Endothelial cell of umbilical vein (primary cell): ENCODE measurements at regions not wholly inside any gene's neighbourhood (a gene's known extent, or its start where the extent isn't known, plus 50 kb on each side); places are given as distances from the start of the nearest gene placed in this dataset.

Experiments
- BruUV-seq: library from RNA; stranded (reverse); fragments of 400-500 nt; replicated peaks from 2 replicates; lab custom pipeline; 2021; lab: Mats Ljungman, UMichigan
- CTCF ChIA-PET: fragments of 300-600, 350-600 bp; sonication (Branson Sonifier 250); formaldehyde crosslinking; loops from one replicate; lab custom pipeline; 2021; ENCODE audit warnings: antibody characterized with exemption, inconsistent platforms; lab: Charles Lee
- POLR2A ChIA-PET: fragments of 300-600, 350-600 bp; sonication (Branson Sonifier 250); formaldehyde crosslinking; loops from one replicate; lab custom pipeline; 2021; ENCODE audit warnings: antibody characterized with exemption, inconsistent platforms; lab: Charles Lee
- DNase-seq: peaks from one replicate; pipeline ENCODE4 v3.0.0-alpha.2; 2011; ENCODE audit warnings: low read depth, low spot score
- FAIRE-seq: peaks from 2 replicates; lab custom pipeline; 2011; peaks lifted over from hg19 to GRCh38; lab: Jason Lieb, UNC
- H2AFZ ChIP-seq: 2 replicates; pipeline ENCODE4 v1.6.0; 2012; ENCODE audit warnings: low read depth, low read length, control low read depth, inconsistent platforms
- H3K27ac ChIP-seq: 2 replicates; pipeline ENCODE4 v1.5.1; 2011; ENCODE audit warnings: low read depth, mild to moderate bottlenecking, control low read depth, low read length, moderate library complexity; ENCODE audit not compliant: insufficient read depth
- H3K27me3 ChIP-seq, 2 experiments: 2 replicates each; pipeline versions ENCODE4 v1.6.0 to v1.6.1; 2011; ENCODE audit warnings: low read length in 2 of 2, mixed read lengths in 1 of 2; ENCODE audit not compliant: control insufficient read depth in 2 of 2, insufficient read depth in 2 of 2
- H3K36me3 ChIP-seq, 2 experiments: 2 replicates in 1 of 2; 3 replicates in 1 of 2; pipeline ENCODE4 v1.5.1; 2011; ENCODE audit warnings: low read length in 2 of 2, mild to moderate bottlenecking in 1 of 2, moderate library complexity in 1 of 2; ENCODE audit not compliant: control insufficient read depth in 2 of 2, insufficient read depth in 2 of 2; ENCODE audit errors: extremely low read depth in 1 of 2
- H3K4me1 ChIP-seq: 3 replicates; pipeline ENCODE4 v1.5.1; 2011; ENCODE audit warnings: mild to moderate bottlenecking, low read length; ENCODE audit not compliant: control insufficient read depth, insufficient read depth; ENCODE audit errors: extremely low read depth
- H3K4me2 ChIP-seq: 2 replicates; pipeline ENCODE4 v1.6.1; 2011; ENCODE audit warnings: low read length, control low read depth, mixed read lengths; ENCODE audit not compliant: insufficient read depth
- H3K4me3 ChIP-seq, 3 experiments: fragments of 200-600 bp in 1 of 3; sonication (generic), shearing (Covaris generic) in 1 of 3; replicated peaks in 1 of 3; 2 replicates each; pipeline ENCODE4 v1.5.1; 2011 to 2016; ENCODE audit warnings: control low read depth in 3 of 3, low read length in 3 of 3, mild to moderate bottlenecking in 2 of 3, inconsistent platforms in 1 of 3, low read depth in 1 of 3, moderate library complexity in 1 of 3; ENCODE audit not compliant: insufficient read depth in 1 of 3
- H3K79me2 ChIP-seq: 2 replicates; pipeline ENCODE4 v1.6.0; 2012; ENCODE audit warnings: low read length, inconsistent platforms; ENCODE audit not compliant: control insufficient read depth, insufficient read depth
- H3K9ac ChIP-seq: replicated peaks from 2 replicates; pipeline ENCODE3; 2011; ENCODE audit warnings: low read length, control low read depth; ENCODE audit not compliant: insufficient read depth; ENCODE audit errors: extremely low read depth
- H3K9me1 ChIP-seq: replicated peaks from 3 replicates; pipeline ENCODE4 v1.6.0; 2011; ENCODE audit warnings: mild to moderate bottlenecking, low read length; ENCODE audit not compliant: control insufficient read depth, insufficient read depth; ENCODE audit errors: extremely low read depth
- H3K9me3 ChIP-seq: replicated peaks from 2 replicates; pipeline ENCODE4 v1.5.1; 2012; ENCODE audit warnings: low read length, inconsistent platforms; ENCODE audit not compliant: control insufficient read depth, insufficient read depth
- H4K20me1 ChIP-seq: replicated peaks from 2 replicates; pipeline ENCODE3; 2011; ENCODE audit warnings: mild to moderate bottlenecking, low read length; ENCODE audit not compliant: control insufficient read depth, insufficient read depth; ENCODE audit errors: extremely low read depth
- FOS ChIP-seq: IDR thresholded peaks from 2 replicates; pipeline ENCODE4 v1.6.1; 2011; ENCODE audit warnings: mild to moderate bottlenecking, low read length, moderate library complexity, borderline replicate concordance; ENCODE audit not compliant: insufficient read depth
- MYC ChIP-seq: IDR thresholded peaks from one replicate; pipeline ENCODE4 v1.6.1; 2011; ENCODE audit warnings: mild to moderate bottlenecking, low read depth, low read length
- POLR2A ChIP-seq: IDR thresholded peaks from 2 replicates; pipeline ENCODE4 v1.6.1; 2012; ENCODE audit warnings: low read depth, mild to moderate bottlenecking, control low read depth, low read length
- dilution Hi-C: fragments of 300-500 bp; cut with MboI; formaldehyde crosslinking; loops from one replicate; pipeline ENCODE4 v1.15.0; 2019; ENCODE audit warnings: low sequenced_read_pairs; ENCODE audit not compliant: extremely low pct_ligation_motif_present
- intact Hi-C: fragments of 100-400 bp; cut with micrococcal nuclease; formaldehyde crosslinking; loops from one replicate; pipeline ENCODE4 v1.10.0; 2022

DNA sequence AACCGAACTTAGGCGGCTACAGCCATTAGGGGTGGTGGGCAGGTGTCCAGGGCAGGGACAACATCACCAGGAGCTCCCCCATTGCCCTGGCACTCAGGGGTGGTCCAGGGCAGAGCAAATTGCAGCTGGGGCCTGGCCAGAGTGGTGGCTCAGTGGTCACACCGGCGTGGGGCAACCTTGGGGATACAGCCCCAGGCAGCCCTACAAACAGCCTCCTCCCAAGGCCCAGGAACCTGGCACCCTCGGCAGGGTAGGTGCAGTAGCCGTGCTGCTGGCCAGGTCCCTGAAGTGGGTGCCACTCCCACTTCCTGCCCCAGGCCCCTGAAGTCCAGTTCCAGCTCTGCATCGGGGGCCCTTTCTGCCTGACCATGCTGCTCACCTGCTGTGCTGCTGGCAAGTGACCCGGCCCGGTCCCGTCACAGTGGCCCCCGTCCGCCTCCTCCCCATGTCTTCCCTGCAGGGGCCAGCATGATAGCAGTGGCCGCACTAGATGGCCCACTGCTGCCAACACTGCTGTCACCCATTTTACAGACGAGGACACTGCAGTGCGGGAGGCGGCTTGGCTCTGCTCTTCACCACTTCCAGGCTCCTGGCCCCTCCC is 712.8 kb downstream of the MATN1 start:
- H3K4me2 ChIP-seq, result no peak overlapping the region
- DNase-seq (no peak), FAIRE-seq (no peak)
- ChIA-PET POLR2A (no interaction called here), CTCF (no interaction called here)
- no TSS peak for BruUV-seq
- H2AFZ ChIP-seq, result no peak overlapping the region
- H3K9me1 ChIP-seq, result no peaks in the 10 kb centered on the region
- dilution Hi-C loops (no loop called here), intact Hi-C loops (no loop called here)
- H3K9me3 ChIP-seq, result no peaks in the 10 kb centered on the region
- H3K9ac ChIP-seq, result no peak overlapping the region
- TF ChIP-seq POLR2A (no peak), MYC (no peak)
- no peaks in the 10 kb centered on the region for H3K79me2 ChIP-seq
- H3K27ac ChIP-seq, result no peak overlapping the region
- H3K4me1 ChIP-seq, result no peaks in the 10 kb centered on the region
- no peaks in the 10 kb centered on the region for H3K36me3 ChIP-seq
- no peaks in the 10 kb centered on the region for H3K27me3 ChIP-seq
- no peaks in the 10 kb centered on the region for H4K20me1 ChIP-seq
- no peak overlapping the region for H3K4me3 ChIP-seq

DNA sequence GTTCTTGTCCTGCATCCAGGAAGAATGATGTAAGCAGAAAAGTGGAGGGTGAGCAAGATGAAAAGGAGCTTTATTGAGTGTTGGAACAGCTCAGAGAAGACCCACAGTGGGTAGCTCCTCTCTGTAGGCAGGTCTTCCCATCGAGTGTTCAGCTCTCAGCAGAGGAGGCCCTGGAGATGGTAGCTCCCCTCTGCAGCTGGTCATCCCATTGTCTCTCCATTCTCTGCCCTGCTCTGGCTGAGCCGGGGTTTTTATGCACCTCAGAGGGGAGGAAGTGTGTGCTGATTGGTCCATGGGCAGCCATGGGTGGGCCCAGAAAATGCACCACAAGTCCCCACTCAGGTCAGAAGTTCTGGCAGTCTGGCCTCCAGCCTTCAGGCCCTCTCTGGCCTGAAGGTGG is 713.7 kb downstream of the MATN1 start:
- FAIRE-seq (no peak), DNase-seq (no peak)
- H3K36me3 ChIP-seq, result no peaks in the 10 kb centered on the region
- intact Hi-C loops (no loop called here), dilution Hi-C loops (no loop called here)
- ChIA-PET POLR2A (no interaction called here), CTCF (no interaction called here)
- H3K79me2 ChIP-seq, result no peaks in the 10 kb centered on the region
- H3K4me2 ChIP-seq, result no peak overlapping the region
- no peak overlapping the region for H3K4me3 ChIP-seq
- no peak overlapping the region for H3K9ac ChIP-seq
- BruUV-seq, result no TSS peak
- H3K9me1 ChIP-seq, result no peaks in the 10 kb centered on the region
- no peak for TF ChIP-seq FOS
- no peak overlapping the region for H3K27ac ChIP-seq
- no peaks in the 10 kb centered on the region for H3K4me1 ChIP-seq
- H3K9me3 ChIP-seq, result no peaks in the 10 kb centered on the region
- H3K27me3 ChIP-seq, result no peaks in the 10 kb centered on the region
- no peaks in the 10 kb centered on the region for H4K20me1 ChIP-seq
- no peak overlapping the region for H2AFZ ChIP-seq
